HG02884 (cell line): ENCODE measurements at regions not wholly inside any gene's neighbourhood (a gene's known extent, or its start where the extent isn't known, plus 50 kb on each side); places are given as distances from the start of the nearest gene placed in this dataset.
"Not testable (repeated sequence)": the region's sequence is repeated elsewhere in the genome, so short reads cannot be mapped to it uniquely, and the experiment has no call there.

Experiments used
- ATAC-seq: cut with Tn5 transposase; IDR thresholded peaks from one replicate; pipeline ENCODE4 v1.9.1; 2021; ENCODE audit warnings: mild to moderate bottlenecking, moderate library complexity; ENCODE audit not compliant: unreplicated experiment

GRCh38 chr2:234863043-234863934 lies 88.5 kb upstream of the SH3BP4 start:
- no peak for ATAC-seq

- ATAC-seq, result no peak
Observed at GRCh38 chr2:234861841-234862735, 89.7 kb upstream of the SH3BP4 start.

GRCh38 chr2:234859330-234859872 lies 92.4 kb upstream of the SH3BP4 start:
- not testable (repeated sequence) for ATAC-seq

GRCh38 chr2:234858790-234859329 lies 93.0 kb upstream of the SH3BP4 start:
- no peak for ATAC-seq

- ATAC-seq, result no peak
Observed at GRCh38 chr2:234858145-234858544, 93.7 kb upstream of the SH3BP4 start.

GRCh38 chr2:234853729-234854128 lies 98.1 kb upstream of the SH3BP4 start:
- ATAC-seq, result no peak

GRCh38 chr2:234852941-234853340 lies 98.9 kb upstream of the SH3BP4 start:
- ATAC-seq, result no peak

GRCh38 chr2:234852035-234852434 lies 99.8 kb upstream of the SH3BP4 start:
- no peak for ATAC-seq

- ATAC-seq, result no peak
Observed at GRCh38 chr2:234851451-234851850, 100.4 kb upstream of the SH3BP4 start.

GRCh38 chr2:234850818-234851217 lies 101.0 kb upstream of the SH3BP4 start:
- no peak for ATAC-seq

- ATAC-seq, result no peak
Observed at GRCh38 chr2:234849678-234850077, 102.1 kb upstream of the SH3BP4 start.

GRCh38 chr2:234848578-234848977 lies 103.2 kb upstream of the SH3BP4 start:
- ATAC-seq, result no peak

- no peak for ATAC-seq
Observed at GRCh38 chr2:234847639-234848038, 104.2 kb upstream of the SH3BP4 start.

- ATAC-seq, result no peak
Observed at GRCh38 chr2:234847364-234847635, 104.5 kb upstream of the SH3BP4 start.

- ATAC-seq, result no peak
Observed at GRCh38 chr2:234846599-234847363, 105.0 kb upstream of the SH3BP4 start.

GRCh38 chr2:234845602-234846590 lies 105.9 kb upstream of the SH3BP4 start:
- no peak for ATAC-seq

- no peak for ATAC-seq
Observed at GRCh38 chr2:234843411-234843810, 108.4 kb upstream of the SH3BP4 start.

GRCh38 chr2:234842753-234843152 lies 109.1 kb upstream of the SH3BP4 start:
- ATAC-seq, result no peak

GRCh38 chr2:234841321-234842015 lies 110.3 kb upstream of the SH3BP4 start:
- no peak for ATAC-seq
